ENCODE measurements at regions not wholly inside any gene's neighbourhood (a gene's known extent, or its start where the extent isn't known, plus 50 kb on each side); places are given as distances from the start of the nearest gene placed in this dataset.
"Not testable (repeated sequence)": the region's sequence is repeated elsewhere in the genome, so short reads cannot be mapped to it uniquely, and the experiment has no call there.

DNA sequence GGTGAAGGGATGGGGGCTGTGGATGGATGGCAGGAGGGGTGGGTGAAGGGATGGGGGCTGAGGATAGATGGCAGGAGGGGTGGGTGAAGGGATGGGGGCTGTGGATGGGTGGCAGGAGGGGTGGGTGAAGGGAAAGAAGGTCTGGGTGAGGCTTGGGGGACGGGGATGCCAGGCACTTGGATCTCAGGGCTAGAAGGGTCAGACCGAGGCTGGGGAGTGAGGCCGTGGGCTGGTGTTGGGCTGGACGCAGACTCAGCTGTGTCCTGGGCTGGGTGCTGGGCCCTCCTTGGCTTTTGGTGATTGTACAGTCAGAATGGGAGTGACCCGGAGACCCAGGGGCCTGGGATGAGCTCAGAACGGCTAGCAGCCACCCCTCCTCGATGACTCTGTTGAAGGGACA lies 192.4 kb downstream of the TMEM121 start:
- DNase-seq = not testable (repeated sequence)

- DNase-seq = not testable (repeated sequence)
Measured at GRCh38 chr14:105720106-105720505, 193.7 kb downstream of the TMEM121 start.

DNA sequence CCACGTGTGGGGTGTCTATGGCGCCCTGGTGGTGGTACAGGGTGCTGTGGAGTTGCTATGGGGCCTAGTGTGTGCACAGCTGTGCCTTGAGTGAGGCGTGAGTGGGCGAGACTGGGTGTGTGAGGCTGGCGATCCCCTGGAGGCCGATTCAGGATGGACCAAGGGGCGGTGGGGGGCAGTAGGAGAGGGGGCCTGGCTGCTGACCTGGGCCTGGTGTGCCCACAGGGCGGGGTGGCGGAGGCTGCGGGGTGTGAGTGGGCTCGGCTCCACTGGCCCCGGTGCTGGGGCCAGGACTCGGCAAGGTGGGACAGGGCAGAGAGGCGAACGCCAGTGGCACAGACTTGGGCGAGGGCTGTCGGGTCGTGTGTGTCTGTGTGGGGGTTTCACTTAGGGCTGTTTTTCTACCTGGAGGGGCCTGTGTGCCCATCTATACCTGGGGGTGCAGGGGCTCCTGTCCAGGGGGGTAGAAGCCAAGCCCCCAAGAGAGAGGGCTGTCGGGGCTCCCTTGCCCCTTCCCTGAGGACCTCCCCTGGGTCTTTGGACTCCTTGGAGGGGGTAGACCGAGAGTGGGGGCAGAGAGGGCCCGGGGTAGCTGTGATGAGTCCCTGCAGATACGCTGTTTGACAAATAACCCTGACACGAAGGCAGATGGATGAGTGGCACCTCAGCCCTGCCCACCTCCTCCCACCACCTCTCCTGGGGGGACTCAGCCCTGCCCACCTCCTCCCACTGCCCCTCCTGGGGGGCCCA lies 194.6 kb downstream of the TMEM121 start:
- not testable (repeated sequence) for DNase-seq

- not testable (repeated sequence) for DNase-seq
Measured at GRCh38 chr14:105721602-105721970, 195.2 kb downstream of the TMEM121 start.

GRCh38 chr14:105721996-105722709 lies 195.8 kb downstream of the TMEM121 start:
- DNase-seq = not testable (repeated sequence)

DNA sequence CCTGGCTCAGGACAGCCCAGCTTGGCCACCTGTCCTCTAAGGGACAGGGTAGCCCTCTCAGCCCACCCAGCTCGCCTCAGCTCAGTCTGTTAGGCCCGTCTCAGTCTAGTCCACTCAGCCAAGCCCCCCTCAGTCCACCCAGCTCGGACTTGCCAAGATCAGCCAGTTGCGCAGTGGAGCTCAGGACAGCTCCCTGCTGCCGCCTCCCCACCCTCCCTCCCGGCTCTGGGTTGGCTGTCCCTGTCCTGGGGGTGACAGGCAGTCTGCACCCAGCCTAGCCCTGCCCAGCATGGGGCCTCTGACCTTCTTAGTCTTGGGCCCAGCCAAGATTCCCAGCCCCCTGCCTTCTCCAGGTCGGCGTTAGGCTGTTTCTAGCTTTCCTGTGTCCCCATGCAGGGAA lies 196.9 kb downstream of the TMEM121 start:
- DNase-seq = not testable (repeated sequence)

DNA sequence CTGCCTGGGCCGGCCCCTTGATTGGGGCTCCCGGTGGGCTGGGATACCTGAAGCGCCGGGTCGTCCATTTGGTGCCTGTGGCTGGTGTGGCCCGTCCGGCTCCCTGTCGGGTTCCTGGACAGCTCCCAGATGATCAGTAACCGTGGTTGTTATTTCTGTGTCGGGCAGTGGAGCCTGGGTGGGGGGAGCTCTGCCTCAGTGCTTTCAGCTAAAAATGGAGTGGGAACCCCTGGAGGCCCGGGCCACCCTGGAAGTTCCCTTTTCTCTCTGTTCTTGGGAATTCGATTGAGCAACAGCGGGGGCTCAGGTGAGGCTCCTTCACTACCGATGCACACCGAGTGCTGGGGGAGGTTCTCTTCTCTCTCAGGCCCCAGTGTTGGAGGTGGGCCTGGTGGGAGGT lies 197.4 kb downstream of the TMEM121 start:
- not testable (repeated sequence) for DNase-seq

DNA sequence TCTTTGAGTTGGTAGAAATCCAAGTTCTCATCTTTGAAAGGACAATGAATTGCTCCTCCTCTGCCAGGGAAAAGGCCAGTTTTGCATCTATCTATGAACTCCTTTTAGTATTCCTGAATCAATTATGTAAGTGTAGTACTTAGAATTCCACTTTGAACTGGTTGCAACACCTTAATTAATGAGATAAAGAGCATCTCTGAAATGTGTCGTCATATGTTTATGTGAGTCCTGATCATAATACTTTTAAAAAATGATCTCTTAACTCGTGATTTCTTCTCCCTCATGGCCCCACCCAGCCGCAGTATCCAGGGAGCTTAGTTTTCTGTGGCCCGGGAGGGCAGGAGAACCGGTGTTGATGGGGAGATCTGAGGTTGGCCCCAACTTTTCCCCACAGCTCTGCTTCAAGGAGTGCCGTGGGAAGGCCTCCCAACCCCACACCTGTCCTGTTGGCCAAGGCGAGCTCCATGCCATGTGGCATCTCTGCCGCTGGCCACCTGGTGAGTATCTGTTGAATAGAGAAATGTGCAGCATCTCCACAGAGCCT lies 203.5 kb downstream of the TMEM121 start:
- DNase-seq = not testable (repeated sequence)

DNA sequence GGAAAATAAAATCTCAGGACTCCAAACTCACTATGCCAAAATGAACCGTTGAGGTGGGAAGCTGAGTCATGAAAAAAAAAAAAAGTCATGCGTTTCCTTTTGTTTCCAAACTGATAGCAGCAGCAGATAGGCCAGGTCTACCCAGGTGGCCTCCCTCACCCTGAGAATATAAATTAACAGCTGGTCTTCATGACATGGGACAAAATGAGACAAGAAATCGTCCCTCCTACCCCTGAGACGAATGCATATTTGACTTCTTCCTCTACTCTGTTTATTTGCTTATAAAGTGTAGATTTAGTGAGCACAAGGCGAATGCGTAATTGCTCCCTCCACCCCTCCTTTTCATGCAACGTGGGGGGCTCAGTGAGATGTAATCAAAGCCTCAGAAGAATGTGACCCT lies 204.3 kb downstream of the TMEM121 start:
- not testable (repeated sequence) for DNase-seq

DNA sequence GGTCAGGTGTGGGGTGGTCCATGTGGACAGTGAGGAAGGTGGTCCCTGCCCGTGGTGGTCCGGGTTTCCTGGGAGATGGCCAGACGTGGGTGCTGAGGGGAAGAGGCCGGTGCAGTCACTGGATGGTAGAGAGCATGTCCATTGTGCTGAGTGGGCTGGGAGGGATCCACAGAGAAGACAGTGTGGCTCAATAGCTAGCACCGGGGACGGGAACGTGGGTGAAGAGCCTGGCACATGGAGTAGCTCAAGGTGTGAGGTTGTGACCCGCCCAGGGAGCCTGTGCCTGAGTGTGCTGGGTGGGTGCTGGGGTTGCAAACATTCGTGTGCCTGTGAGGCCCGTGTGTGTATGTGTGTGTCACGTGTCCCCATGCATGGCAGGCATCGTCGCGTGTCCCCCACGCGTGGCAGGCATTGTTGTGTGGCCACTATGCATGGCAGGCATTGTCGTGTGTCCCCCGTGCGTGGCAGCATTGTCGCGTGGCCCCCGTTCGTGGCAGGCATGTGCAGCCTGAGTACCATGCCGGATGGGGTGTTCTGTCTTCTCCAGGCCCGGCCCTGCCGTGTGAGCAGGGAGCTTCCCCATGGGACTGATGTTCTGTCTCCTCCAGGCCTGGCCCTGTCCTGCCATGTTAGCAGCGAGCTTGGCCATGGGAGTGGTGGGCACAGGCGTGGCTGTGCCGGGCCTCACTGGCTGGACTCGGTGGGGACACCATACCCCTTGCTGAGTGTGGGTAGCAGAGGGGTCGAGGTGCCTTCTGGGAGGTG lies 205.0 kb downstream of the TMEM121 start:
- not testable (repeated sequence) for DNase-seq

GRCh38 chr14:105733081-105734065 lies 207.0 kb downstream of the TMEM121 start:
- no peak for DNase-seq

DNA sequence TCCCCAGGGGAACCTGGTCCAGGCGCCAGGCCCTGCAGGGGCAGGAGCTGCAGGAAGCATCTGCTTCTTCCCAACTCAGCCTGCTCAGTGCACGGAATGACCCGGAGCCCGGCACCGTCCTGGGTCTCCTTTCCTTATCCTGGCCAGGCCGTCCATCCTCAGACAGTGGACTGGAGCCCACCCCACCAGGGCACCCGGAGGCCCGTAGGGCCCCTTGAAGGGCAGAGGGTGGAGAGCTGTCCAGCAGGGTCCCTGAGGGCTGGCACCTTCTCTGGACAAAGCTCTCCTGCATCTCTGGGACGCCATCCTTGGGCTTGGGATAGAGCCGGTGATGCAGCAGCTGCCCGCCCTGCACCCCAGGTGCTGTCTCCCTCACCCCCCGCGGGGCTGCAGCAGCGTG lies 207.9 kb downstream of the TMEM121 start:
- DNase-seq = not testable (repeated sequence)

GRCh38 chr14:105736331-105736730 lies 209.9 kb downstream of the TMEM121 start:
- not testable (repeated sequence) for DNase-seq

- no peak for DNase-seq
Measured at GRCh38 chr14:105737504-105738246, 211.3 kb downstream of the TMEM121 start.

- DNase-seq = no peak
Measured at GRCh38 chr14:105738638-105739037, 212.3 kb downstream of the TMEM121 start.

GRCh38 chr14:105739331-105740102 lies 213.1 kb downstream of the TMEM121 start:
- no peak for DNase-seq

DNA sequence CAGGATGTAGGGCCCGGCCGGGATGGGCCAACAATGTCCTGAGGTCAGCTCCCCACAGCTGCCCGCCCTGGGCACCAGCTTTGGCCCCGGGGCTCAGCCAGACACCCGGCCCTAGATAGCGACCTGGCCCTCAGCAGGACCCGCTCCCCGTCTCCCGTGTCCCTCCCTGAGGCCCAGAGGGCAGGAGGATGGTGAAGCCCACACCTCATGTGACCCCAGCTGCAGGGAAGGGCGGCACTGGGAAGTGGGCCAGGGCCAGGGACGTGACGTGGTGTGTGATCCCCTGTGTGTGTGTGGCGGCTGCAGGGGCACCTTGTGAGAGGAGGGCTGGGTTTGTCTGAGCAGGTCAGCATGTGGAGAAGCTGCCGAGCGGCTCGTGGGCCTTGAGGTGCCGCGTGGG lies 213.9 kb downstream of the TMEM121 start:
- not testable (repeated sequence) for DNase-seq

- not testable (repeated sequence) for DNase-seq
Measured at GRCh38 chr14:105740961-105741360, 214.6 kb downstream of the TMEM121 start.

- not testable (repeated sequence) for DNase-seq
Measured at GRCh38 chr14:105741707-105742530, 215.5 kb downstream of the TMEM121 start.

GRCh38 chr14:105742531-105742848 lies 216.1 kb downstream of the TMEM121 start:
- no peak for DNase-seq

Data from NCI-H510A treated with DMSO at 0.1 percent for 48 hours (cell line).